WI38 (cell line): ENCODE measurements at regions not wholly inside any gene's neighbourhood (a gene's known extent, or its start where the extent isn't known, plus 50 kb on each side); places are given as distances from the start of the nearest gene placed in this dataset.

Experiments
- H3K4me3 ChIP-seq: 2 replicates; pipeline ENCODE4 v1.5.1; 2011; ENCODE audit warnings: low read depth, mild to moderate bottlenecking, control low read depth, low read length
- TF ChIP-seq, protein P1 (sequence below): IDR thresholded peaks from 2 replicates; pipeline ENCODE4 v1.5.1; 2012; ENCODE audit warnings: low read depth, mild to moderate bottlenecking, control low read depth, low read length

DNA sequence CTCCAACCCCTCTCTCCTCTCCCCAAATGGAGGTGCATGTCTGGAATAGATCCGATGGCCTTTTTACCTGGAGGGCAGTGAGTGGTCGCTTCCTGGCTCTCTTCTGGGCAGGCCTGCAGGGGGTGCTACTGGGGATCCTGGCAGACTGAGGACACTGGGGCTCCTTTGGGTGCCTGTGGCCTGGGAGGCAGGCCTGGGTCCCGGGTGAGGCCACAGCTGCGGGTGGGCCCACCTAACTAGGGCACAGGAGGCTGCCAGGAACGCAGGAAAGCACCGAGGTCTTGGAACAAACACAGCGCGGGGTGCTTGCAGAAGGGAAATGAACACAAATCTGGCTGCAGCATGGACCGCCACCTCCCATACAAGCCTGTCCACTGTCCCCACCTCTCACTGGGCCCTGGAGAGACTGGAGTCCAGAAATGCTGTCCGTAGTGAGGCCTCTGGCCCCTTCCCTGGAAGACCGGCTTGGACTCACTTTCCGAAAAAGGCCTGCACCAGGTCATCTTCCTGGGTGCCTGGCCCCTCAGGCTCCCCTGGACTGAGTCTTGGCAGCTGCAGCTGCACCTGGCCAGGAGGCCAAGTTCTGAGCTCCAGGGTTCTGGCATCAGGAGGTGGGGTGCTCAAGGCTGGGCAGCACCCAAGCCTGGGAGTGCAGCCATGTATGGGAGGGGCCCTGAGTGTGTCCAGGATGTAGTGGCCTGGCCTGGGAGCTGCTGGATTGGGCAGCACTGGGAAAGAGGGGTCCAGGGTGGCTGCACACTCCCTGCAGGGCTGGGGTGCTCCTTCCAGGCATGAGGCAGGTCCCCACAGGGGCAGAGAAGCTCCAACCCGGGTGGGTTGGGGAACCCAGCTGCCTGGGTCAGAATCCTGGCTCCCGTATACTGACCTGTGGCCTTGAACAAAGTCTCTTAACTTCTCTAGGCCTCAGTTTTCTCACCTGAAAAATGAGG lies 195.1 kb downstream of the IRF8 start:
- TF ChIP-seq, protein P1, sequence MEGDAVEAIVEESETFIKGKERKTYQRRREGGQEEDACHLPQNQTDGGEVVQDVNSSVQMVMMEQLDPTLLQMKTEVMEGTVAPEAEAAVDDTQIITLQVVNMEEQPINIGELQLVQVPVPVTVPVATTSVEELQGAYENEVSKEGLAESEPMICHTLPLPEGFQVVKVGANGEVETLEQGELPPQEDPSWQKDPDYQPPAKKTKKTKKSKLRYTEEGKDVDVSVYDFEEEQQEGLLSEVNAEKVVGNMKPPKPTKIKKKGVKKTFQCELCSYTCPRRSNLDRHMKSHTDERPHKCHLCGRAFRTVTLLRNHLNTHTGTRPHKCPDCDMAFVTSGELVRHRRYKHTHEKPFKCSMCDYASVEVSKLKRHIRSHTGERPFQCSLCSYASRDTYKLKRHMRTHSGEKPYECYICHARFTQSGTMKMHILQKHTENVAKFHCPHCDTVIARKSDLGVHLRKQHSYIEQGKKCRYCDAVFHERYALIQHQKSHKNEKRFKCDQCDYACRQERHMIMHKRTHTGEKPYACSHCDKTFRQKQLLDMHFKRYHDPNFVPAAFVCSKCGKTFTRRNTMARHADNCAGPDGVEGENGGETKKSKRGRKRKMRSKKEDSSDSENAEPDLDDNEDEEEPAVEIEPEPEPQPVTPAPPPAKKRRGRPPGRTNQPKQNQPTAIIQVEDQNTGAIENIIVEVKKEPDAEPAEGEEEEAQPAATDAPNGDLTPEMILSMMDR: no peak
- no peak overlapping the region for H3K4me3 ChIP-seq

DNA sequence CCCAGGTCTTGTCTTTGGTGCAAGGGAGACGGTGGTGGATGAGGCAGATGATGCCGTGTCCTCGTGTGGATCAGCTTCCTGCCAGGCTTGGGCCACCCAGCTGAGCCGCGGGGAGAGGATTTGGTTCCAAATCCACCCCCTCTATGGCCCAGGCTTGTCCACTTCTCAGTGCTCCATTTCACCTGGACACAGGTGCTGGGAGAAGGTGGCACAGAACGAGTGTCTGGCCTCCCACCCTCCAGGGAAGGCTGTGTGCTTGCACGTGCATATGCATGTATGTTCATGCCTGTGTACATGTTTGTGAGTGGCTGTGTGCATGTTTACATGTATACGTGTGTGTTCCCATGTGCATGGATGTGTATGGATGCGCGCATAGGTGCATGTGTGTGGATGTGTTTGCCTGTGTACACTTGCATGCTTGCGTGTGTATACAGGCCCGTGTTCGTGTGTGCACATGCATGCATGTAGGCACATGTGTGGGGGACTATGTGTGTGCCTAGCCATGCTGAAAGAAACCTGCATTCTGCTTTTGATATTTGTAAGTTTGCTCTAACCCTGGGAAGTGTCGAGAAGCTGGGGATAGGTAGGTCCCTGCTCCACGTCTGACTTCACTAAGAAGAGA lies 196.3 kb downstream of the IRF8 start:
- H3K4me3 ChIP-seq: no peak overlapping the region
- TF ChIP-seq, protein P1: no peak

DNA sequence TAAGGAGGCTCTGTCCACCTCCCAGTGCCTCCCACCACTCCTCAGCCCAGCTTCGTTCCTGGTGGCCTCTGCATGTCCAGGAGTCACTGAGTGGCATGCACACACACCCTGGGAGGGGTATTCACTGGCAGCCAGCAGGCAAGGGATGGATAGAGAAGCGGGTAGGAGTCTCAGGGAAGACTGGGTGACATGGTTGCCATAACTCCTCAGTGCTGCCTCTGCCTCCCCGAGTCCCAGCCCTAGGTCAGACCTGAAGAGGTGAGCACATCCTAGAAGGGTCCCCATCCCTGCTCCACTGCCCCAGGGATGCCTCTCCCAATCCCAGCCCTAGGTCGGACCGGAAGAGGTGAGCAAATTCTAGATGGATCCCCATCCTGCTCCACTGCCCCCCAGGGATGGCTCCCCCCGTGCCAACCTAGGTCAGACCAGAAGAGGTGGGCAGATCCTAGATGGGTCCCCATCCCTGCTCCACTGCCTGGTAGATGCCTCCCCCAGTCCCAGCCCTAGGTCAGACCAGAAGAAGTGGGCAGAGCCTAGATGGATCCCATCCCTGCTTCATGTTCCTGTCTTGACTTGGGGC lies 197.0 kb downstream of the IRF8 start:
- TF ChIP-seq, protein P1: no peak
- H3K4me3 ChIP-seq: no peak overlapping the region

DNA sequence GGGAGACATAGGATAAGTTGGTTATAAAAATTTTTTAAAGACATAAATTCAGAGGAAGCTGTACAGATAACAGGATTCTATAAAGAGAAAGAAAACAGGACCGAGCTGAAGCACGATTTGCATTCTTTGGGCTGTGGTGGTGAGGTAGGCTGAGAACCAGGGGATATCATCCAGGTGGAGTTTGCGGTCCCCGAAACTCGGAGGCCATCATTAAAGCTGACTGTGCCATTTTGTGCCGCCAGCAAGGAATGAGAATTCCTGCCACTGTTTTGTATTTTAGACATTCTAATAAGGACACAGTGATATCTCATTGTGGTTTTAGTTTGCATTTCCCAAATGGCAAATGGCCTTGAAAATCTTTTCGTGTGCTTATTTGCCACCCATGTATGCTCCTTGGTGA lies 197.9 kb downstream of the IRF8 start:
- H3K4me3 ChIP-seq: no peak overlapping the region

DNA sequence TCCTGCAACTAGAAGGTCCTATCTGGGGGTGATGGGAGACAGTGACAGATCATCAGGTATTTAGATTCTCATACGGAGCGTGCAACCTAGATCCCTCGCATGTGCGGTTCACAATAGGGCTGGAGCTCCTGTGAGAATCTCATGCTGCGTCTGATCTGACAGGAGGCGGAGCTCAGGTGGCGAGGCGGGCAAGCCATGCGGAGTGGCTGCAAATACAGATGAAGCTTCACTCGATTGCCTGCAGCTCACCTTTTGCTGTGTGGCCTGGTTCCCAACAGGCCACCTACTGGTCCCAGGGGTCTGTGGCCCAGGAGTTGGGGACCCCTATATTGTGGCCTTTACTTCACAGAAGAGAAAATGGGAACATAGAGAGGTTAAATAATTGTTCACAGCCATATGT lies 200.4 kb downstream of the IRF8 start:
- H3K4me3 ChIP-seq: no peak overlapping the region
- TF ChIP-seq, protein P1: no peak

More for the DNA sequence above, 197.9 kb downstream of the IRF8 start:
- TF ChIP-seq, protein P1: no peak

DNA sequence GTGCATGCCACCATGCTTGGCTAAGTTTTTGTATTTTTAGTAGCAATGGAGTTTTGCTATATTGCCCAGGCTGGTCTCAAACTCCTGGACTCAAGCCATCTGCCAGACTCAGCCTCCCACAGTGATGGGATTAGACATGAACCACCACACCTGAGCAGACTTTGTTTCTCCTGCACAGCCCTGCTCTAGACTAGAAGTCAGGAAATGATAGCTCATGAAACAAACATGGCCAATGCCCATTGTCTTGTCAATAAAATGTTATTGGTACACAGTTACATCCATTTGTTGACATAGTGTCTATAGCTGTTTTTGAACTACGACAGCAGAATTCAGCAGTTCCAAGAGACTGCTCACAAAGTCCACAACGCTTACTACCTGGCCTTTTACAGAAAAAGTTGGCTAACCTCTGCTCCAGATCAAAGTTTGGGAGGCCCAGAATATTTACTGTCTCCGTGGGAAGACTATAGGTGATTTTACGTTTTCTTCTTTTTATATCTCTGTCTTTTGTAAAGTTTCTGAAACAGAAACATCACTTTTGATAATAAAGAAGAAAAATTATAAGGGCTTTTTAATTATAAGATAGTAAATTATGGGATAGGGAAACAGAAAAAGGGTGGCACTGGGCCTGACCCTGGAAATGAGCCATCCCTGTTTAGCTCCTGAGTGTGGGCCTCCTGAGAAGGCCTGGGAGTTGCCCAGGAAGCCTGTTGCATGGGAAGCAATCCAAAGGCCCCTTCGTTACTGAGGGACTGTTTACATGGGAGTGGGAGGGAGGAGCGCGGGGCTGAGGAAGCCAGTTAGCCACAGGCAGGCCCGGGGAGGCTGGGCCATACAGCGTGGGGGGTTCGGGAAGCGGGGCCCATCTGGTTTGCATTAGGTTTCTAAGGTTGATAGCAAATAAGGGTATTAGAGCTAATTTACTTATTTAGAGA lies 201.5 kb downstream of the IRF8 start:
- TF ChIP-seq, protein P1: no peak
- H3K4me3 ChIP-seq: no peak overlapping the region
